Prostate gland (tissue), 2 donors: ENCODE measurements at regions not wholly inside any gene's neighbourhood (a gene's known extent, or its start where the extent isn't known, plus 50 kb on each side); places are given as distances from the start of the nearest gene placed in this dataset.

Experiments used
- POLR2A ChIP-seq: fragments of 450-650 bp; IDR thresholded peaks from one replicate; pipeline ENCODE4 v1.6.1; 2016; ENCODE audit warnings: antibody characterized with exemption, mild to moderate bottlenecking
- POLR2AphosphoS5 ChIP-seq: sonication (generic); formaldehyde crosslinking; IDR thresholded peaks from one replicate; pipeline ENCODE4 v1.6.1; 2017; ENCODE audit warnings: antibody characterized with exemption
- TF ChIP-seq, protein P1 (sequence below), 4 experiments: fragments of 200-600 bp in 2 of 4; fragments of 450-650 bp in 2 of 4; sonication (generic) in 2 of 4; IDR thresholded peaks; 1 replicate in 3 of 4; 2 replicates in 1 of 4; pipeline ENCODE4 v1.5.1; 2016 to 2019; ENCODE audit warnings: antibody characterized with exemption in 4 of 4, mild to moderate bottlenecking in 2 of 4, moderate library complexity in 2 of 4

DNA sequence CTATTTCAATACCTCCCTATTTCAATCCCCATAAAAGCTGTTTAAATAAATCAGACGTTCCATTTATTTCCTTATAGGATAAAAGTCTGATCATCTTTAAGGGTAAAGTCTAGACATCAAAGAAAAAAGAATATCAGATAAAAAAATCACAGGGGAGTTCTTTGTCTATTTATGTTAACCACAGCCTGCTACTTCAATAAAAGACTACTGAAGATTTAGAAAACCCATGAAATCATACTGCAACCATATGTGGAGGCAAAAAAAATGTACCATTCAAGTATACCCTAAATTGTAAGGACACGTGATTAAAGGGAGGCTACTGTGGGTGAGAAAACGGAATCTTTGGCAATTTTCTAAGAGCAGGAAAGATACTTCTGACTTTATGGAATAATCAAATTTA is 108.2 kb upstream of the TNFSF4 start:
- TF ChIP-seq, protein P1, sequence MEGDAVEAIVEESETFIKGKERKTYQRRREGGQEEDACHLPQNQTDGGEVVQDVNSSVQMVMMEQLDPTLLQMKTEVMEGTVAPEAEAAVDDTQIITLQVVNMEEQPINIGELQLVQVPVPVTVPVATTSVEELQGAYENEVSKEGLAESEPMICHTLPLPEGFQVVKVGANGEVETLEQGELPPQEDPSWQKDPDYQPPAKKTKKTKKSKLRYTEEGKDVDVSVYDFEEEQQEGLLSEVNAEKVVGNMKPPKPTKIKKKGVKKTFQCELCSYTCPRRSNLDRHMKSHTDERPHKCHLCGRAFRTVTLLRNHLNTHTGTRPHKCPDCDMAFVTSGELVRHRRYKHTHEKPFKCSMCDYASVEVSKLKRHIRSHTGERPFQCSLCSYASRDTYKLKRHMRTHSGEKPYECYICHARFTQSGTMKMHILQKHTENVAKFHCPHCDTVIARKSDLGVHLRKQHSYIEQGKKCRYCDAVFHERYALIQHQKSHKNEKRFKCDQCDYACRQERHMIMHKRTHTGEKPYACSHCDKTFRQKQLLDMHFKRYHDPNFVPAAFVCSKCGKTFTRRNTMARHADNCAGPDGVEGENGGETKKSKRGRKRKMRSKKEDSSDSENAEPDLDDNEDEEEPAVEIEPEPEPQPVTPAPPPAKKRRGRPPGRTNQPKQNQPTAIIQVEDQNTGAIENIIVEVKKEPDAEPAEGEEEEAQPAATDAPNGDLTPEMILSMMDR (IDR thresholded peaks at IDR 0.05) = no peak
- no peak for TF ChIP-seq POLR2AphosphoS5
- no peak for TF ChIP-seq POLR2A
